Activated T-cell treated with anti-CD3 and anti-CD28 coated beads for 4 hours (primary cell): ENCODE measurements at regions not wholly inside any gene's neighbourhood (a gene's known extent, or its start where the extent isn't known, plus 50 kb on each side); places are given as distances from the start of the nearest gene placed in this dataset.

ENCODE experiments used
- DNase-seq: peaks from one replicate; pipeline ENCODE4 v3.0.0-alpha.2; 2020

GRCh38 chr2:145076085-145076484 is 556.2 kb upstream of the ZEB2 start:
- no peak for DNase-seq

- DNase-seq: no peak
Observed at GRCh38 chr2:145075454-145076062, 555.6 kb upstream of the ZEB2 start.

- DNase-seq: no peak
Observed at GRCh38 chr2:145070703-145071102, 550.8 kb upstream of the ZEB2 start.

GRCh38 chr2:145068509-145068908 is 548.6 kb upstream of the ZEB2 start:
- DNase-seq: no peak

GRCh38 chr2:145067549-145068030 is 547.7 kb upstream of the ZEB2 start:
- no peak for DNase-seq

GRCh38 chr2:145066856-145067548 is 547.1 kb upstream of the ZEB2 start:
- DNase-seq: no peak

- DNase-seq: no peak
Observed at GRCh38 chr2:145066151-145066661, 546.3 kb upstream of the ZEB2 start.

GRCh38 chr2:145065342-145065741 is 545.4 kb upstream of the ZEB2 start:
- no peak for DNase-seq

GRCh38 chr2:145064511-145064910 is 544.6 kb upstream of the ZEB2 start:
- no peak for DNase-seq

- no peak for DNase-seq
Observed at GRCh38 chr2:145060876-145061275, 541.0 kb upstream of the ZEB2 start.

GRCh38 chr2:145059914-145060313 is 540.0 kb upstream of the ZEB2 start:
- DNase-seq: no peak

- DNase-seq: no peak
Observed at GRCh38 chr2:145059343-145059742, 539.4 kb upstream of the ZEB2 start.

- DNase-seq: no peak
Observed at GRCh38 chr2:145058457-145058856, 538.5 kb upstream of the ZEB2 start.

GRCh38 chr2:145055651-145056050 is 535.7 kb upstream of the ZEB2 start:
- DNase-seq: no peak

GRCh38 chr2:145050134-145050533 is 530.2 kb upstream of the ZEB2 start:
- no peak for DNase-seq

GRCh38 chr2:145049475-145049874 is 529.6 kb upstream of the ZEB2 start:
- no peak for DNase-seq

GRCh38 chr2:145047554-145047953 is 527.6 kb upstream of the ZEB2 start:
- DNase-seq: no peak

- no peak for DNase-seq
Observed at GRCh38 chr2:145044491-145044890, 524.6 kb upstream of the ZEB2 start.

GRCh38 chr2:145043399-145043834 is 523.5 kb upstream of the ZEB2 start:
- no peak for DNase-seq

- no peak for DNase-seq
Observed at GRCh38 chr2:145041706-145042105, 521.8 kb upstream of the ZEB2 start.

- no peak for DNase-seq
Observed at GRCh38 chr2:145040433-145040832, 520.5 kb upstream of the ZEB2 start.

GRCh38 chr2:145038041-145038525 is 518.2 kb upstream of the ZEB2 start:
- no peak for DNase-seq

GRCh38 chr2:145036421-145037011 is 516.6 kb upstream of the ZEB2 start:
- no peak for DNase-seq

GRCh38 chr2:145034511-145034910 is 514.6 kb upstream of the ZEB2 start:
- DNase-seq: no peak
